ENCODE measurements at regions not wholly inside any gene's neighbourhood (a gene's known extent, or its start where the extent isn't known, plus 50 kb on each side); places are given as distances from the start of the nearest gene placed in this dataset.

DNA sequence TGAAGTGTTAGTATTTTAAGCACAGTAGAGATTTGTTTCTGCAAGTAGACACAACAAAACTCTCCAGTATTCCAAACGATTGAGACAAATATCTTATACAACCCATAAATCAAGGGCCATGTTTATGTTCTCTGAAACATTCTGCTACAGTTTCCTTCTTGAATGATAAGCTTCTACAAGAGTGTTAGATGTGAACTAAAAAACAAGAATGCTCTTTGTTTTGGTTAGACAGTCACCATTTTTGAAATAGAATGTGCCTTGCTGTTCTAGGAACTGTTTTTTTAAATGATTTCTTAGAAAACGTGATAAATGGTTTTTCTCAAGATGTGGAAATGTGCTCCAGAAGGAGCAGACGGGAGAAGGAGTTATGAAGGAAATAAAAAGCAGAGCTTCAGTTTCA, 1656.3 kb upstream of the FLRT2 start:
- no peaks in the 10 kb centered on the region for H3K9me3 Mint-ChIP-seq
- H3K4me3 Mint-ChIP-seq: no peak overlapping the region
- no peaks in the 10 kb centered on the region for H3K36me3 Mint-ChIP-seq
- no peak for ATAC-seq
- H3K27ac Mint-ChIP-seq: no peak overlapping the region; the same call in 1 of the 2 replicates
- ChIA-PET POLR2A (no interaction called here), CTCF (no interaction called here)
- TF ChIP-seq, protein P1, sequence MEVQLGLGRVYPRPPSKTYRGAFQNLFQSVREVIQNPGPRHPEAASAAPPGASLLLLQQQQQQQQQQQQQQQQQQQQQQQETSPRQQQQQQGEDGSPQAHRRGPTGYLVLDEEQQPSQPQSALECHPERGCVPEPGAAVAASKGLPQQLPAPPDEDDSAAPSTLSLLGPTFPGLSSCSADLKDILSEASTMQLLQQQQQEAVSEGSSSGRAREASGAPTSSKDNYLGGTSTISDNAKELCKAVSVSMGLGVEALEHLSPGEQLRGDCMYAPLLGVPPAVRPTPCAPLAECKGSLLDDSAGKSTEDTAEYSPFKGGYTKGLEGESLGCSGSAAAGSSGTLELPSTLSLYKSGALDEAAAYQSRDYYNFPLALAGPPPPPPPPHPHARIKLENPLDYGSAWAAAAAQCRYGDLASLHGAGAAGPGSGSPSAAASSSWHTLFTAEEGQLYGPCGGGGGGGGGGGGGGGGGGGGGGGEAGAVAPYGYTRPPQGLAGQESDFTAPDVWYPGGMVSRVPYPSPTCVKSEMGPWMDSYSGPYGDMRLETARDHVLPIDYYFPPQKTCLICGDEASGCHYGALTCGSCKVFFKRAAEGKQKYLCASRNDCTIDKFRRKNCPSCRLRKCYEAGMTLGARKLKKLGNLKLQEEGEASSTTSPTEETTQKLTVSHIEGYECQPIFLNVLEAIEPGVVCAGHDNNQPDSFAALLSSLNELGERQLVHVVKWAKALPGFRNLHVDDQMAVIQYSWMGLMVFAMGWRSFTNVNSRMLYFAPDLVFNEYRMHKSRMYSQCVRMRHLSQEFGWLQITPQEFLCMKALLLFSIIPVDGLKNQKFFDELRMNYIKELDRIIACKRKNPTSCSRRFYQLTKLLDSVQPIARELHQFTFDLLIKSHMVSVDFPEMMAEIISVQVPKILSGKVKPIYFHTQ (CRISPR knock-in tag; IDR thresholded peaks at IDR 0.05): no peak
- no peak for TF ChIP-seq ZNF317 (CRISPR knock-in tag; IDR thresholded peaks at IDR 0.05; ENCODE audit: borderline replicate concordance, low read depth)
- H3K27me3 Mint-ChIP-seq (ENCODE audit: low read depth): no peaks in the 10 kb centered on the region
- H3K4me1 Mint-ChIP-seq: no peaks in the 10 kb centered on the region
- DNase-seq (ENCODE audit: low spot score): no peak

DNA sequence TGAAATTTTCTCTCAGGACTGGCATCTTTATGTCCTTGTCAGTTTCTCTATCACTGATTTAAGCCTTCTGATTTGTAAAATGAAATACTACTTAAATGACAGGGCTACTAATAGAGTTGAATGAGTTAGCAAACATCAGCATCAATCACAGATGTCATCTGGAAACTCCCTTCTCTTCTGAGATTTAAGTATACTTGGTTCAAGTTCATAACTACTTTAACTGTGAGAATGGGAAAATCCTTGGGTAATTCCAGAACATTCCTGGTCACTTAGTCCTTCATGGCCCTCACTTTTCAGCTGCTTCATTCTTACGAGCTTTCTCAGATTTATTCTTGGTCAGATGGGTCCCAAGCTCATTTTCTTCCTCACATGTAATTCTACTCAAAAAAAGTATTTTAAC, 1655.3 kb upstream of the FLRT2 start:
- CTCF ChIA-PET: no interaction called here
- Mint-ChIP-seq H3K27ac (no peak overlapping the region), H3K36me3 (no peaks in the 10 kb centered on the region), H3K9me3 (no peaks in the 10 kb centered on the region), H3K27me3 (ENCODE audit: low read depth) (no peaks in the 10 kb centered on the region), H3K4me1 (no peaks in the 10 kb centered on the region), H3K4me3 (no peak overlapping the region)
- ATAC-seq: no peak
- no peak for DNase-seq (ENCODE audit: low spot score)
- TF ChIP-seq IRF2 (CRISPR knock-in tag; IDR thresholded peaks at IDR 0.05; ENCODE audit: borderline replicate concordance, low read depth) (no peak), RORB (CRISPR knock-in tag; IDR thresholded peaks at IDR 0.05) (no peak), ZBTB21 (CRISPR knock-in tag; IDR thresholded peaks at IDR 0.05; ENCODE audit: borderline replicate concordance) (no peak), GTF2I (CRISPR knock-in tag; conservative IDR thresholded peaks at IDR 0.05) (no peak), KAT7 (CRISPR knock-in tag; IDR thresholded peaks at IDR 0.05; ENCODE audit: borderline replicate concordance) (no peak), ZNF138 (CRISPR knock-in tag; conservative IDR thresholded peaks at IDR 0.05) (no peak), SMAD3 (CRISPR knock-in tag; IDR thresholded peaks at IDR 0.05; ENCODE audit: borderline replicate concordance) (no peak)
- TF ChIP-seq, protein P2, sequence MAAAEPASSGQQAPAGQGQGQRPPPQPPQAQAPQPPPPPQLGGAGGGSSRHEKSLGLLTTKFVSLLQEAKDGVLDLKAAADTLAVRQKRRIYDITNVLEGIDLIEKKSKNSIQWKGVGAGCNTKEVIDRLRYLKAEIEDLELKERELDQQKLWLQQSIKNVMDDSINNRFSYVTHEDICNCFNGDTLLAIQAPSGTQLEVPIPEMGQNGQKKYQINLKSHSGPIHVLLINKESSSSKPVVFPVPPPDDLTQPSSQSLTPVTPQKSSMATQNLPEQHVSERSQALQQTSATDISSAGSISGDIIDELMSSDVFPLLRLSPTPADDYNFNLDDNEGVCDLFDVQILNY (CRISPR knock-in tag; IDR thresholded peaks at IDR 0.05): no peak
- TF ChIP-seq, protein P1 (CRISPR knock-in tag; IDR thresholded peaks at IDR 0.05): no peak
- TF ChIP-seq, protein P3, sequence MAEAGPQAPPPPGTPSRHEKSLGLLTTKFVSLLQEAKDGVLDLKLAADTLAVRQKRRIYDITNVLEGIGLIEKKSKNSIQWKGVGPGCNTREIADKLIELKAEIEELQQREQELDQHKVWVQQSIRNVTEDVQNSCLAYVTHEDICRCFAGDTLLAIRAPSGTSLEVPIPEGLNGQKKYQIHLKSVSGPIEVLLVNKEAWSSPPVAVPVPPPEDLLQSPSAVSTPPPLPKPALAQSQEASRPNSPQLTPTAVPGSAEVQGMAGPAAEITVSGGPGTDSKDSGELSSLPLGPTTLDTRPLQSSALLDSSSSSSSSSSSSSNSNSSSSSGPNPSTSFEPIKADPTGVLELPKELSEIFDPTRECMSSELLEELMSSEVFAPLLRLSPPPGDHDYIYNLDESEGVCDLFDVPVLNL (CRISPR knock-in tag; IDR thresholded peaks at IDR 0.05; ENCODE audit: borderline replicate concordance, low read depth): no peak
- POLR2A ChIA-PET: no interaction called here

DNA sequence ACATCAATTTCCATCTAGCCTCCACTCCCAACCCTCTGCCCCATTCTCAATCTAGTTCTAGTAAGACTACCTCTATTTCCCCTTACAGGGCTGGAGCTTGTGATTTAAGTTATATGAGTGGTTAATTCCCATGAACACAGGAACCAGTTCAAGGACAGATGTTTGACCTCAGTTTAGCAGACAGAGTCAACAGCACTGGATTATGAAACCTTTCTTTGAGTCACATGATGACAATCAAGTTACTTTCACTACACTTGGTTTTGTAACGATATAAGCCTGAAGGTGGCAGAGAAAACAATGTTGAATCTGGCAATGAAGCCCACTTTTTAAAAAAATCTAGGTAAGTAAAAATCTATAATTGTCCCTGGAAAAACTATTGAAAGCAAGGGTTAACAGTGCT, 1646.2 kb upstream of the FLRT2 start:
- ATAC-seq (no peak), DNase-seq (ENCODE audit: low spot score) (no peak)
- Mint-ChIP-seq H3K9me3 (peaks cover 13% of the 10 kb centered on the region), H3K4me3 (no peak overlapping the region), H3K27me3 (ENCODE audit: low read depth) (no peaks in the 10 kb centered on the region; the same call in 1 of the 2 replicates), H3K36me3 (no peaks in the 10 kb centered on the region), H3K4me1 (peaks cover 14% of the 10 kb centered on the region), H3K27ac (no peak overlapping the region)
- ChIA-PET POLR2A (no interaction called here), CTCF (no interaction called here)
- no peak for TF ChIP-seq NFYB (CRISPR knock-in tag; conservative IDR thresholded peaks at IDR 0.05; ENCODE audit: low read depth)
- TF ChIP-seq, protein P4, sequence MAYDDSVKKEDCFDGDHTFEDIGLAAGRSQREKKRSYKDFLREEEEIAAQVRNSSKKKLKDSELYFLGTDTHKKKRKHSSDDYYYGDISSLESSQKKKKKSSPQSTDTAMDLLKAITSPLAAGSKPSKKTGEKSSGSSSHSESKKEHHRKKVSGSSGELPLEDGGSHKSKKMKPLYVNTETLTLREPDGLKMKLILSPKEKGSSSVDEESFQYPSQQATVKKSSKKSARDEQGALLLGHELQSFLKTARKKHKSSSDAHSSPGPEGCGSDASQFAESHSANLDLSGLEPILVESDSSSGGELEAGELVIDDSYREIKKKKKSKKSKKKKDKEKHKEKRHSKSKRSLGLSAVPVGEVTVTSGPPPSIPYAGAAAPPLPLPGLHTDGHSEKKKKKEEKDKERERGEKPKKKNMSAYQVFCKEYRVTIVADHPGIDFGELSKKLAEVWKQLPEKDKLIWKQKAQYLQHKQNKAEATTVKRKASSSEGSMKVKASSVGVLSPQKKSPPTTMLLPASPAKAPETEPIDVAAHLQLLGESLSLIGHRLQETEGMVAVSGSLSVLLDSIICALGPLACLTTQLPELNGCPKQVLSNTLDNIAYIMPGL (CRISPR knock-in tag; IDR thresholded peaks at IDR 0.05): no peak
- no peak for TF ChIP-seq JAZF1 (CRISPR knock-in tag; IDR thresholded peaks at IDR 0.05)
- no peak for TF ChIP-seq TP53 (CRISPR knock-in tag; IDR thresholded peaks at IDR 0.05)
- TF ChIP-seq NFATC4 (CRISPR knock-in tag; IDR thresholded peaks at IDR 0.05): no peak
- TF ChIP-seq, protein P1 (CRISPR knock-in tag; IDR thresholded peaks at IDR 0.05): no peak
- no peak for TF ChIP-seq ATF1 (CRISPR knock-in tag; IDR thresholded peaks at IDR 0.05)
- no peak for TF ChIP-seq SP1 (CRISPR knock-in tag; conservative IDR thresholded peaks at IDR 0.05)

Data from WTC11 (cell line).